RWPE1 (cell line): ENCODE measurements at regions not wholly inside any gene's neighbourhood (a gene's known extent, or its start where the extent isn't known, plus 50 kb on each side); places are given as distances from the start of the nearest gene placed in this dataset.

Experiments used
- CTCF ChIA-PET: fragments of 350-600 bp; sonication (Branson Sonifier 250); formaldehyde crosslinking; extraction: SDS; loops from one replicate; lab custom pipeline; 2021; lab: Yijun Ruan, JAX
- POLR2A ChIA-PET: fragments of 400-600 bp; formaldehyde crosslinking; extraction: SDS; loops from one replicate; lab custom pipeline; 2020; ENCODE audit warnings: antibody characterized with exemption; ENCODE audit not compliant: low non-redundant PET; lab: Yijun Ruan, JAX
- DNase-seq: peaks from one replicate; pipeline ENCODE4 v3.0.0; 2012; ENCODE audit warnings: low spot score
- H3K27ac ChIP-seq: fragments of 450-650 bp; 2 replicates; pipeline ENCODE4 v1.5.1; 2017
- CTCF ChIP-seq: fragments of 450-650 bp; conservative IDR thresholded peaks from 2 replicates; pipeline ENCODE4 v1.5.1; 2017; ENCODE audit warnings: low read depth, mild to moderate bottlenecking

GRCh38 chr11:27910186-27910931, 197.6 kb downstream of the KIF18A start:
- no peak for DNase-seq
- H3K27ac ChIP-seq: no peak overlapping the region
- ChIA-PET POLR2A (interaction anchor here (0.6 to 0.7 kb wide), 2 partner anchors 9 to 24 kb away, joined by 3 to 8 read pairs; no protein-coding TSS in a partner anchor), CTCF (no interaction called here)
- TF ChIP-seq CTCF: no peak

- POLR2A ChIA-PET: no interaction called here
- CTCF ChIA-PET: no interaction called here
- H3K27ac ChIP-seq: no peak overlapping the region
- no peak for DNase-seq
- TF ChIP-seq CTCF: no peak
These were observed 198.6 kb downstream of the KIF18A start for GRCh38 chr11:27909386-27909785.

GRCh38 chr11:27908621-27909020, 199.3 kb downstream of the KIF18A start:
- DNase-seq: no peak
- ChIA-PET POLR2A (no interaction called here), CTCF (no interaction called here)
- no peak for TF ChIP-seq CTCF
- H3K27ac ChIP-seq: no peak overlapping the region

GRCh38 chr11:27907530-27907929, 200.4 kb downstream of the KIF18A start:
- CTCF ChIA-PET: no interaction called here
- H3K27ac ChIP-seq: no peak overlapping the region
- no peak for DNase-seq
- POLR2A ChIA-PET: no interaction called here
- TF ChIP-seq CTCF: no peak

GRCh38 chr11:27907091-27907490, 200.9 kb downstream of the KIF18A start:
- POLR2A ChIA-PET: no interaction called here
- TF ChIP-seq CTCF: no peak
- H3K27ac ChIP-seq: no peak overlapping the region
- CTCF ChIA-PET: no interaction called here
- DNase-seq: no peak

GRCh38 chr11:27904358-27905055, 203.4 kb downstream of the KIF18A start:
- CTCF ChIA-PET: interaction anchor here (0.8 kb wide), 1 partner anchor 204 kb away, joined by 3 read pairs; no protein-coding TSS in a partner anchor
- POLR2A ChIA-PET: no interaction called here
- DNase-seq: peak; percentile 64
- TF ChIP-seq CTCF: no peak
- peak overlapping the region; percentile 49; the same call in 1 of the 2 replicates for H3K27ac ChIP-seq
